ENCODE measurements at regions not wholly inside any gene's neighbourhood (a gene's known extent, or its start where the extent isn't known, plus 50 kb on each side); places are given as distances from the start of the nearest gene placed in this dataset.
"Not testable (repeated sequence)": the region's sequence is repeated elsewhere in the genome, so short reads cannot be mapped to it uniquely, and the experiment has no call there.

DNA sequence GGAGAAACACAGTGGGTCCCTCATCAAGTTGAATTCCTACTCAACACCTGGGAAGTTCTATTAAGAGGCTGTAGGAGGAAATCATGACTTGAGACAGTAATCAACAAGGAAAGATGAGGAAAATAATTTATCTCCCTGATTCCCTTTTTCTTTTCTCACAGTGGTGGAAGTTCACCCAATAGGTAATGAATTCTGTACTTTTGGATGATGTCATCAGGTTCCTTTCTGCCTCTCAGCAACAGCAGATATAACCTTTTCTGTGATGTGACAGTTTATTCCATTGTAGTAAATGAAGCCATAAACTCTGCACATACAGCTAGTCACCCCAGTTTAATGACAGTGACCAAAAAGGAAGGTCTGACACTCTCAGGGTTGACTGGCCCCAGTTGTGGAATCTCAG, 1265.0 kb downstream of the NXPH1 start:
- no peak for DNase-seq (ENCODE audit: low spot score)

DNA sequence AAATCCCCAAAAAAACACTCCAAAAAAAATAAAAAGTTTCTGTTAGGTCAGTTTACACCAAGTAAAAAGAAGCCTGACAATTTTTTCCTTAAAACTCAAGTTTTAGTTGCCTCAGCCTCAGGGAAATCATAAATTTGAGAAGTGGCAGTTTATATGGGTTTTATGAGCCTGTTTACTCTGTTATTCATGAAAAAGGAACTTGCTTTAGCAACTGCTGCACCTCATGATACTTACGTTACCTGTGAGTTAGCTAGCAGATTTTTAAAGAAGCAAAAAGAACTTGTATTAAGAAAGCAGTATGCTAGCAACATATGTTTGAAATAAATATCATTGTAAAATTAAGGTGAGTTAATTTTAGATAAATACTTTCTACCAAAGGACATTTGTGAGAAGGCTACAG, 1264.5 kb upstream of the PHF14 start:
- DNase-seq (ENCODE audit: low spot score), result no peak

DNA sequence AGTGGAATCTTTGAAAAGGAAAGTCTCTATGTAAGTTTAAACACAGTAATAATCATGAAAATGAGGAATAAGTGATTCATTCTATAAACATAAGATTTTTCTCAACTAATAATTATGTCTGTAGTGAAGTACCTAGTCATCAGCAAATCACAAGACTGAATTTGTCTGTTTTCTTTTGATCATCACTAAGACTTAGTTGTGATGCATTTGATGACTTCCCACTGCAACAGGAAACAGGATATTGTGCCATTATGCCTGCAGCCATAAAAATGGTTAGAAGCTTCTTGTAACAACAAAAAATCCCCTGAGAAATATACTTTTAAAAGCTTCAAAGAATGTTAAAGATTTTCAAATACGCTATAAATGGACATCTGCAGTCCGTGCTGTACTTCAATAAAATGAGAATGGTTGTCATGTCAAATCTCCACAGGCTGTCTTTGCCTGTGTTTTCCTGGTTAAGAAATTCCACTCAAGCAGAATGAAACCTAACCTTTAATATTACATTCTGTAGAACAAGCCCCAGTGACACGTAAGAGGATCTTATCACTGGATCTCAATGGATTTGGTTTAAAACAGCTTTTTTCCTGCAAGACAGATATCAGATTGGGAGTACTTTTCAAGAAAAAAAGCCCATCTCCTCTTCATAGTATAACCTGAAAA, 1262.3 kb upstream of the PHF14 start:
- DNase-seq (ENCODE audit: low spot score), result no peak

DNA sequence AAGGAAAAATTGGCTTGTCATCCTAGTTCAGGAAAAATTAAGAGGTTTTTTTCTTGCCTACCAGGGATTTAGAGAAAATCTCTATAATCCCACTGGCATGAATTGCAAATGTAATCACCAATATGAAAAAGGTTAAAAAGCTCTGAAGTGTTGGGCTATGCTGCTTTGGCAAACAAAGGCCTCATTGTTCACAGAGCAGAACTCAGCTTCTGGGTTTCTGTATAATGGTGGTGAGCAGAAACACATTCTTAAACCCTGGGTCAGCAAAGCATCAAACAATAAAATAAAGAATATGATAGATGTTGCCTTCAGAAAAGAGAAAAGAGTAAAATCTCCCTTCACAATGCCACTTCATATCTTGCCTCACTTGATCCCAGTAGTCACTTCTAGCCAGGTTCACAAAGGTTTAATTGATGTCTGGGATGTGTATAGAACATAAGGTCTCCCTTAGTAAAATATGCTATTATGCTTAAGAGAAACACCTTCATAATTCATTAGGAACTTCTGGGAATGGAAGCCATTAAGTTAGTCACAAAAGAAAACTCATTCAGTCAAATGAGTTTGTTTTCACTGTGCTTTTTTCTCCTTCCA, 1255.5 kb upstream of the PHF14 start:
- DNase-seq (ENCODE audit: low spot score), result no peak

DNA sequence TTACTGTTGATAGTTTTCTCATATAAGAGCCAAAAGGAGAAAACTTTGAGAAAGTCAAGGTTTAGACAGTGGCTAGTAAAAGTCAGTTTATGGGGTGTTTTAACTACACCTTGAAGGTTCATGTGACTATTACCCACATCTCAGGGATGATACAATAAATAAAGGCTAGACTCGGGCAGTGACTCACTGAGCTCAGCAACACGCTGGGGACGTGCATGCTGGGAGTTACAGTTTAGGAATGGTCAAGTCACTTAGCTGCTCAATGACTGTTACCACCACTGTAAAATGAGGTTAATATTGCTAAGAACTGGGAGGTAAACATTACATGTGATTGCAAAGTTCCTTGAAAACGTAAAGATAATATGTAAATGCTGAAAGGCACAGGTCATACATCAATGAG, 1254.4 kb upstream of the PHF14 start:
- no peak for DNase-seq (ENCODE audit: low spot score)

DNA sequence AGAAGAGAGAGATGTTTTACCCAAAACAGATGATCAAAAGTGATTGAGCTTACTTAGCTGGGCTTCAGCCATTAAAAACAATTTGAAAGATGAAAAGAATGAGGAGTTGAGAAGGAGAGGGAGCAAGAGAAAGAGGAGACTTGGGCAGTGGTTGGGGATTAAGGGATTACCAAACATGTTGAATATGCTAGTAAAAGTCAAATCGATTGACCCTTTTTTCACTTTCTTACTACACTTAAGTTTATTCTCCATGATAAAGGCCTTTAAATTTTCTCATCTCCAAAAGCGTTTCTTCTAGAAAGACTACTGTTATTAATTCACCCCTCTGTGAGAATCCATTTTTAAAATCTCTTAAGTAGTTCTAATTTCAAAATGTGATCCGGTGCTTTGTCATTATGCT, 1254.0 kb upstream of the PHF14 start:
- DNase-seq (ENCODE audit: low spot score), result no peak

DNA sequence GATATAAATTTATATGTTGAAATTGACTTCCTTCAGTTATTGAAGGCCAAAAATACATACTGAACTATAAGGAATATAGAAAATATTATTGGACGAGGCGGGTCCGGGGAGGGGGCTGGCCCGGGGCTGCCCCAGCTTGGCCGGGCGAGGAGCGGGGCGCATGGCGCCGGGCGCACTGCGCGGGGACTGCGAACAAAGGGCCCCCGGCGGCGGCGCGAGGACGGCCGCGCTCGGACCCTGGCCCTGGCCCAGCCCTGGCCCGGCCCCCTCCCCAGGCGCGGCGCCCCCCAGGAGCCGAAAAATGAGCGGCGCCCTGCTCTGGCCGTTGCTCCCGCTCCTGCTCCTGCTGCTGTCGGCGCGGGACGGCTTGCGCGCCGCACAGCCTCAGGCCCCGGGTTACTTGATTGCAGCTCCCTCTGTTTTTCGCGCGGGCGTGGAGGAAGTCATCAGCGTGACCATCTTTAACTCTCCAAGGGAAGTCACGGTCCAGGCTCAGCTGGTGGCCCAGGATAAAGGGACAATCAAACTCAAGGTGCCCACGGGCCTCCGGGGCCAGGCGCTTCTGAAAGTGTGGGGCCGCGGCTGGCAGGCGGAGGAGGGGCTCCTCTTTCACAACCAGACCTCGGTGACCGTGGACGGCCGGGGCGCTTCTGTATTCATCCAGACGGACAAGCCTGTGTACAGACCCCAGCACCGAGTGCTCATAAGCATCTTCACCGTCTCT, 1247.6 kb upstream of the PHF14 start:
- DNase-seq (ENCODE audit: low spot score), result not testable (repeated sequence)

DNA sequence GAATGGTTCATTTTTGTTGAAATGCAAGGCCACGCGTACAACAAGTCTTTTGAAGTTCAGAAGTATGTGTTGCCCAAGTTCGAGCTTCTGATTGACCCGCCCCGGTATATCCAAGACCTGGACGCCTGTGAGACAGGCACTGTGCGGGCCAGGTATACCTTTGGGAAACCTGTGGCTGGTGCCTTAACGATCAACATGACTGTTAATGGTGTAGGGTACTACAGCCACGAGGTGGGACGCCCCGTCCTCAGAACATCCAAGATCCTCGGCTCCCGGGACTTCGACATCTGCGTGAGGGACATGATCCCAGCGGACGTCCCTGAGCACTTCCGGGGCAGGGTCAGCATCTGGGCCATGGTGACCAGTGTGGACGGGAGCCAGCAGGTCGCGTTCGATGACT, 1246.9 kb upstream of the PHF14 start:
- DNase-seq (ENCODE audit: low spot score), result not testable (repeated sequence)

DNA sequence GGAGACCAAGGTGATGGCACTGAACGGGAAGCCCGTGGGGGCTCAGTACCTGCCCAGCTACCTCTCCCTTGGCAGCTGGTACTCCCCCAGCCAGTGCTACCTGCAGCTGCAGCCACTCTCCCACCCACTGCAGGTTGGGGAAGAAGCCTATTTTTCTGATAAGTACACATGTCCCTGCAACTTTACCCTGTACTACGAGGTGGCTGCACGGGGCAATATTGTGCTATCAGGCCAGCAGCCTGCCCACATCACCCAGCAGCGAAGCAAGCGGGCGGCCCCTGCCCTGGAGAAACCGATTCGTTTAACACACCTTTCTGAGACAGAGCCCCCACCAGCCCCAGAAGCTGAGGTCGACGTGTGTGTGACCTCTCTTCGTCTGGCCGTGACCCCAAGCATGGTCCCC, 1246.2 kb upstream of the PHF14 start:
- DNase-seq (ENCODE audit: low spot score), result not testable (repeated sequence)

DNA sequence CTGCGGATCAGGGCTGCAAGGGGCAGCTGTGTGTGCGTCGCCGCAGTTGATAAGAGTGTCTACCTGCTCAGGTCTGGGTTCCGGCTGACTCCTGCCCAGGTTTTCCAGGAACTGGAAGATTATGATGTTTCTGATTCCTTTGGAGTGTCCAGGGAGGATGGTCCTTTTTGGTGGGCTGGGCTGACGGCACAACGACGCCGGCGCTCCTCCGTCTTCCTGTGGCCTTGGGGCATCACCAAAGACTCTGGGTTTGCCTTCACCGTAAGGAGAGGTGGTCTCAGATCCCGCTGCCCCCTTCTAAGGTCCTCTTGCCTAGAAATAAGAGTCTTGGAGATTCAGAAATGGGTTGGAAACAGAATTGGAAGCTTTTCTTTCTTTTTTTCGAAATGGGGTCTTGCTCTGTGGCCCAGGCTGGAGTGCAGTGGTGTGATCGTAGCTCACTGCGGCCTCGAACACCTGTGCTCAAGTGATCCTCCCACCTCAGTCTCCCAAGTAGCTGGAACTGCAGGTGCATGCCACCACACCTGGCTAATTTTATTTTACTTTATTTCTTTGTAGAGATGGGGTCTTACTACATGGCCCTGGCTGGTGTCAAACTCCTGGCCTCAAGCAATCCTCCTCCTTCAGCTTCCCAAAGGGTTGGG, 1245.5 kb upstream of the PHF14 start:
- not testable (repeated sequence) for DNase-seq (ENCODE audit: low spot score)

DNA sequence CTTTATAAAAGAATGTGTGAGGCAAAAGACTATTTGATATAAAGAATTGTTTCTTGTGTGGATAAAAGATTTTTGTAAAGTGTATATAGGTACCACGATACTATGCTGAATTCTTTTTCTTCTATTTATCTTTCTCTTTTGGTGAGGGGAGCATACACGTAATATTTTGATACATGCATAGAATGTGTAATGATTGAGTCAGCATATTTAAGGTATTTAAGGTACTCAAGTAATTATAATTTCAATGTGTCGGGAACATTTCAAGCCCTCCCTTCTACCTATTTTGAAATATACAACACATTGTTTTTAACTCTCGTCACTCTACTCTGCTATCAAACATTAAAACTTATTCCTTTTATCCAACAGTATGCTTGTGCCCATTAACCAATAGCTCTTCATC, 1221.6 kb upstream of the PHF14 start:
- DNase-seq (ENCODE audit: low spot score), result no peak

DNA sequence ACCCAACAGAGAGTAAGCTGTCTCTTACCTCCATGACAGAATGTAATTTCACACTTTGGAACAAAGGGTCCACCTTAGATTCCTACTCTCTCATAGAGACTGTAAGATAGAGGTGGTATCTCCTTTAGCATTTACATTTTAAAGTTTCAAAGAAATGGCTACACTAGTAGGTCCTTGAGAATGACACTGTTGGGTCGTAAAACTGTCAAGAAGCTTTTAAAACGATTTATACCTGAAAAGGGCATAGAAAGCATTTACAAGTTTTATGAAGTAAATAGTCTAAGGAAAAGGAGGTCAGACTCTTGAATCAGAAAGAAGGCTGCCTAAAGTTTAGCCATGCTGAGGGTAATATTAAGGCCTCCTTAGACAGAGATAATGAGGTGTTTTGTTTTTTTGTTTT, 1212.4 kb upstream of the PHF14 start:
- no peak for DNase-seq (ENCODE audit: low spot score)

DNA sequence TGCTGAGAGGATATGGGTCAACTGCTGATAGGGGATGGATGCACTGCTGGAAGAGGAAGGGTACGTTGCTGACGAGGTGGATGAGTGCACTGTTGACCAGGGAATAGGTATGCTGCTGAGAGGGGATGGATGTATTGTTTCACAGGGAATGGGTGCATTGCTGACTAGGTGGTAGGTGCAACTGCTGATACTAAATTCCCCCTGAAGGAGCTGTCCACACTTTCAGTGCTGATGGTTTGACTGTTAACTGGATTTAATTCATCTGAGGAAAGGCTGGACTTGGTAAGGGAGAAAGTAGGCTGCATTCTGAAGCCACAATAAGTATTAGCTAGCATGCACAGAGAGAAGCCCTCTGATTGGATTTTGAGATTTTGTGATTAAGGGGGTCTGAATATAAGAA, 1196.8 kb upstream of the PHF14 start:
- DNase-seq (ENCODE audit: low spot score), result no peak

DNA sequence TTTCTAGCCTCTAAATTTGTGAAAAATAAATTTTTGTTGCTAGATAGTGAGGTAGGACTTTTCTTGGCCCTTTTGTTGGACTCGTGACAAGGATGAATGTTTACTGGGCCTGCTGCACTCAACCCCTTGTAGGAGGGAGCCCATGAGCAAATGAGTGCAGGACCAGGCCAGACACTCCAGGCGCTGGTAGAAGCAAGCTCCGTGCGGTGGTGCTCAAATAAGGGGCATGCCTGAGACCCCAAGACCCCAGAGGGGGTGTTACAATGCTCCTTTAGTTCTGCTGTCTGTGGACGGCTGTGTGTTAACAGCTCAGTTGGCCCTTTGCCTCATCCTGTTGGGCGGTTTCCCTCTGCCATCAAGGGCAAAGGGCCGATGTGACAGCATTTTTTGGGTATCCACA, 1195.3 kb upstream of the PHF14 start:
- DNase-seq (ENCODE audit: low spot score), result no peak

DNA sequence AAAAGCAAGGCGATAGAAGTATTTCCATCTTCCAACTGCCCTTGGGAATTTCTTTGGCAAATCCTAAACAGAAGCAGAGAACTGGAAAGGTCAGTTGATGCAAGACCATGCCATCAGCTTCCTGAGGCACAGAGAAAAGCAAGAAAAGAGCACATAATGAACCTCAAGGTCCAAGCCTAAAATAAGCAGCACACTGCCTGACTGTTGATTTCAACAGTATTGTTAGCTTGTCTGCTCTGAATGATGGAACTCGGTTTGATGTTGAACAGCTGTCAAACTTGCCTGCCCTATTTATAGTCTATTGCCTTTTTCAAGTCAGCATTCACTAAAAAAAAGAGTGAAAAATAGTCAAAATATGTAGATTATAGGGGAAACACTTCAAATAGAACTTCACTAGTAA, 1192.0 kb upstream of the PHF14 start:
- no peak for DNase-seq (ENCODE audit: low spot score)

DNA sequence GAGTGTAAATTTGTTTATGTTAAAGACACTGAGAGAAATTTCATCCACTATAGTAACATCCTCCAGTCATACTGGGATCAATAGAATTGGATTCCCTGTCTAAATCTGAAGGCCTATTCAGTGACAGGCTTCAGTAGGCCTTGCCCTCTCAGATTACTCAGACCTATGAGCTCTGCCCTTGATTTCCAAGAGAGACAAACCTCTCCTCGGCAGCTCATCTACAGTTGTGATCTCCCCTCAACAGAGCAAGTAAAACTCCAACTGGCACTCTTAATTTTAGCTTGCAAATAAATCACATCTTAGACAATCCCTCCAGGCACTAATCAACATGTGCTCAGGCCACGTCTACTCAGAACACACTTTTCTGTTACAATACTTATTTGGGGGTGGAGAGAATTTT, 1191.4 kb upstream of the PHF14 start:
- DNase-seq (ENCODE audit: low spot score), result no peak

DNA sequence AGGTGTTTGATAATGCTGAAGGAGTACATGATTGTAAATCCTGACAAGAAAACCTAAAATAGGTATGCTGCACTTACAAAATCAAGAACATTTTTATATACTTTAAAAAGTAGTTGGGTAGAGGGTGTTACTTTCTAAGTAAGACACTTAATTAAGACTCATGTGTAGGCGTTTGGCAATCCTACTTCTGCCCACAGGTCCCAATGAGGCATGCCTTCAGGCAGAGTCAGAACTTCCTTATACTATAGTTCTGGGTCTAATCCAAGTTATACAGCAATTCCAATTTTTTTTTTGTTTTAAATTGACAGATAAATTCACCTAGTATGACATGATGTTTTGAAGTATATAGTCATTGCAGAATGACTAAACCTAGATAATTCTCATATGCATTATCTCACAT, 1188.5 kb upstream of the PHF14 start:
- DNase-seq (ENCODE audit: low spot score), result no peak

DNA sequence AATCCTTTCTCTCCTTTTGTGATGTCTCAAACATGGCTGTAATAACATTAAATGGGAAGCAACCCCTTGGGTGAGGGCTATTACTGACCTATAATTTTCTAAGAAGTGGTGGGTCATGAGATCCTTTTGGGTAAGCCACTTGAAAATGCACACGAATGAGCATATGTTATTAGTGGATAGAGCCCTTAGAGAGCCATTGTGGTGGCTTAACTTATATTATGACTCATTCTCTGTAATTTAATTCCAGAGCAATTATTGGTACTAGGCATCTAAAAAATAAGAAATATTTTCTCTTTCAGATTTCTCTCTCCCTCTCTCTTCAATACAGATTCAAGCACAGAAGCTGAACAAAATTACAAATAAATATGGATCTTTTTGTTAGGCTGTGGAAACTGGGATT, 1177.4 kb upstream of the PHF14 start:
- no peak for DNase-seq (ENCODE audit: low spot score)

DNA sequence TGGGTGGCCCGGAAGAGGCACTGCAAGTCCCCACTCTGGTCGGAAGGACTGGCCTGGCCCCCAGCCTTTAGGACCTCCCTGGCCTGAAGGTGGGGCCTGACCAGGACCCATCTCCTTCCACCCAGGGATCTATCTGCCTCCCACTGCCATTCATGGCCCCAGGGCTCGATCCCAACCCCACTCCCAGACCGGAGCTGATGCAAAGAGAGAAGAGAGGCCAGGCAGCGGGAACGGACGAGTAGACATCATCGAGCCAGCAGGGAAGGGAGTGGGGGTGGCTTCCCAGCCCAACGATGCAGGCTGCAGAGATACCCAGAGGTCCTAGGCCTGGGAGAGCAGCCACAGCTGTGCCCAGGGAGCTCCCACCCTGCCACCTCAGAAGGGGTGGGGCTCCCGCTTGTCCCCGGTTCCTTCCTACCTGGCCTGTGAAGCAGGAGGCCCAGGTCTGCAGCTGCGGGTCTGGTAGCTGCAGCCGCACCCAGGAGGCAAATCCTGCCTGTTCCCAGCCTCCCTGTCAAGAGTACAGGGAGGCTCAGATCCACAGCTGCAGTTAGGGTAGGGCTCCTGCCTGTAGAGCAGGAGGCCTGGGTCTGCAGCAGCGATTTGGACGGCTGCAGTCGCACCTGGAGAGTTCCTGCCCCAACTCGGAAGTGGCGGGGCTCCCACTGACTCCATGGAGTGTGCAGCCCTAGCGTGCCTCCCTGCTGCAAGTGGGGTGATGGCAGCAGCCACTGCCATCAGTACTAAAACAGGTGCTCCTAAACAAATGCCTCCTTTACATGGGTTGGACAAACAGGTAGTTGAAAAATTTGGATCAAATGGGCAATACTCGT, 1151.0 kb upstream of the PHF14 start:
- DNase-seq (ENCODE audit: low spot score), result no peak

DNA sequence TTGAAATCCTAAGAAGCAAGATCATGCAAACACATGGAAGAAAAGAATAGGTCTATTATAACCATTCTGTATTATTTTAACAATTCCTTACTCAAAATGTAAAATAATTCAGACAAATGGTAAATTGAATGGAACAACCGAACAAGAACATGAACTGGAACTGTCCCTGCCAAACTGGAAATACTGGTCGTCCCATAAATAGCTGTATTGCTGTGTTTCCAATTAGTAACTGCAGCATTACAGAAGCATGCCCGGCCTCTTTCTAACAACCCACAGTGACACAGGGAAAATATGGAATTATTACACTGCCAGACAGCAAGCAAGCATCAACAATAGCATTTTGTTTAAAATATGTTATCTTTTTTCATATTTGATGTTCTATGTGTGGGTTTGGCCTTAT, 1138.5 kb upstream of the PHF14 start:
- DNase-seq (ENCODE audit: low spot score), result no peak

DNA sequence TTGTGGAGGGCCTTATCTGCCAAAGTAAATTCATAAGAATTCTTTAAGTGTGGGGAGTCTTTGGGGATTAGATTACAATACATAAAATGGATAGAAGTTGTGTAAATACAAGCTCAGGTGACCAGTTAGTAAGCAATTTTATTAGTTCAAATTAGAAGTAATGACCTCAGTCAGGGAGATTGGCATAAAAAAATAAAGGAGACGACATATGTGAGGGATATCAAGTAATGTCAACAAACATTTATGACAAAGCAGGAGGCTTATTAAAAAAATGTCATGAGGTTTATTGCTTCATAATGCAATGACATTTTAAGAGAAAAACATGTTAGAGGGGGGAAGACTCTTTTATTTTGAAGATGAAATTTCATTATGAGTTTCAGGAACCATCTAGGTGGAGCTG, 1137.0 kb upstream of the PHF14 start:
- DNase-seq (ENCODE audit: low spot score), result no peak

DNA sequence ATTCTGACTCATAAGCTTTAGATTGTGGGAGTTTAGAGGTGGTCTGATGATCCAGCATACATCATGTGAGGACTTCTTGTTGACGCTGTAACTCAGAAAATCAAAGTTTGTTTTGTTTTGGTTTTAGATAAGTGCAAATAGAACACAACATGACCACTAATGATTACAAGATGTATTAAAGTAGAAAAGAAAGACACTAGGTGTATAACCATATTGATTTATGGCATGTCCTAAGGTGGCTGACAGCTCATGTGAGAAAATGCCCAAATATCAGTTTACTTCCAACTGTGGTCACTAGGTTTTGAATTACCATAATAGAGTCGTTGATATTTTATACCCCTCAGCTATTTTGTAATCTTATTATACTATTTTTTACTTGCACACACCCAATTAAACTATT, 1131.4 kb upstream of the PHF14 start:
- no peak for DNase-seq (ENCODE audit: low spot score)

Measured in SK-N-DZ (cell line).